Erythroblast (primary cell): ENCODE measurements at regions not wholly inside any gene's neighbourhood (a gene's known extent, or its start where the extent isn't known, plus 50 kb on each side); places are given as distances from the start of the nearest gene placed in this dataset.

Source experiments
- GATA1 ChIP-seq: IDR thresholded peaks from 2 replicates; pipeline ENCODE4 v1.6.1; 2011; ENCODE audit warnings: low read depth, mild to moderate bottlenecking, control low read depth, low read length, moderate library complexity
- POLR2A ChIP-seq: IDR thresholded peaks from 2 replicates; pipeline ENCODE4 v1.6.1; 2011; ENCODE audit warnings: mild to moderate bottlenecking, low read length

GRCh38 chr1:194908643-194909042, 1699.6 kb downstream of the KCNT2 start:
- TF ChIP-seq POLR2A = no peak
- no peak for TF ChIP-seq GATA1
